HEK293T (cell line): ENCODE measurements at regions not wholly inside any gene's neighbourhood (a gene's known extent, or its start where the extent isn't known, plus 50 kb on each side); places are given as distances from the start of the nearest gene placed in this dataset.

ENCODE experiments used
- FOXK2 ChIP-seq: fragments of 450-650 bp; IDR thresholded peaks from 2 replicates; pipeline ENCODE4 v1.6.1; 2016; ENCODE audit warnings: mild to moderate bottlenecking
- FOXM1 ChIP-seq: fragments of 450-650 bp; IDR thresholded peaks from 2 replicates; pipeline ENCODE4 v1.6.1; 2017; ENCODE audit warnings: mild to moderate bottlenecking, borderline replicate concordance
- HDGF ChIP-seq: fragments of 450-650 bp; IDR thresholded peaks from 2 replicates; pipeline ENCODE4 v1.6.1; 2017; ENCODE audit warnings: antibody characterized with exemption, borderline replicate concordance
- NFRKB ChIP-seq: fragments of 450-650 bp; IDR thresholded peaks from 2 replicates; pipeline ENCODE4 v1.6.1; 2016; ENCODE audit warnings: mild to moderate bottlenecking, moderate library complexity
- TF ChIP-seq, protein P1 (sequence below): fragments of 450-650 bp; IDR thresholded peaks from 2 replicates; pipeline ENCODE4 v1.6.1; 2016

DNA sequence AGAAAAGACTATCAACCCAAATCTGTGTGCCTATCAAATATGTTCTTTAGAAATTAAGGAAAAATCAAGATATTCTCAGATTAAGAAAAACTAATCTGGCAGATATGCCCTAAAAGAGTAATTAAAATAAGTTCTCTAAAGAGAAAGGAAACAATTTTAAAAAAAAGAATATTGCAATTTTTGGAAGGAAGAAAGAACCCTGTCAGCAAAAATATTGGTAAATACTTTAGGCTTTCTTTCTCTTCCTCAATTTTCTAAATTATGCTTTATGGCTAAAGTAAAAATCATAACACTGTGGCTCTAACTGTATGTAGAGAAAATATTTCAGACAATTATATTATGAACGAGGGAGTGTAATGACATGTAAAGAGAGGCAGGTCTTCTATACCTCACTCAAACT lies 691.3 kb upstream of the PTBP2 start:
- TF ChIP-seq FOXM1 (no peak), FOXK2 (no peak), HDGF (no peak), NFRKB (no peak)
- TF ChIP-seq, protein P1, sequence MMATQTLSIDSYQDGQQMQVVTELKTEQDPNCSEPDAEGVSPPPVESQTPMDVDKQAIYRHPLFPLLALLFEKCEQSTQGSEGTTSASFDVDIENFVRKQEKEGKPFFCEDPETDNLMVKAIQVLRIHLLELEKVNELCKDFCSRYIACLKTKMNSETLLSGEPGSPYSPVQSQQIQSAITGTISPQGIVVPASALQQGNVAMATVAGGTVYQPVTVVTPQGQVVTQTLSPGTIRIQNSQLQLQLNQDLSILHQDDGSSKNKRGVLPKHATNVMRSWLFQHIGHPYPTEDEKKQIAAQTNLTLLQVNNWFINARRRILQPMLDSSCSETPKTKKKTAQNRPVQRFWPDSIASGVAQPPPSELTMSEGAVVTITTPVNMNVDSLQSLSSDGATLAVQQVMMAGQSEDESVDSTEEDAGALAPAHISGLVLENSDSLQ = no peak
